SU-DHL-6 (cell line): ENCODE measurements at regions not wholly inside any gene's neighbourhood (a gene's known extent, or its start where the extent isn't known, plus 50 kb on each side); places are given as distances from the start of the nearest gene placed in this dataset.

ENCODE experiments used
- EZH2phosphoT487 ChIP-seq: fragments of 200-600 bp; sonication (generic), shearing (Covaris generic); conservative IDR thresholded peaks from 2 replicates; pipeline ENCODE4 v1.6.1; 2018; ENCODE audit warnings: mild to moderate bottlenecking, antibody characterized with exemption, low read length, moderate library complexity, mixed read lengths
- TF ChIP-seq, protein P1 (sequence below): fragments of 200-600 bp; sonication (generic); IDR thresholded peaks from one replicate; pipeline ENCODE4 v1.5.1; 2017; ENCODE audit warnings: antibody characterized with exemption, mild to moderate bottlenecking, low read length, moderate library complexity; ENCODE audit not compliant: insufficient read depth, poor library complexity, severe bottlenecking

DNA sequence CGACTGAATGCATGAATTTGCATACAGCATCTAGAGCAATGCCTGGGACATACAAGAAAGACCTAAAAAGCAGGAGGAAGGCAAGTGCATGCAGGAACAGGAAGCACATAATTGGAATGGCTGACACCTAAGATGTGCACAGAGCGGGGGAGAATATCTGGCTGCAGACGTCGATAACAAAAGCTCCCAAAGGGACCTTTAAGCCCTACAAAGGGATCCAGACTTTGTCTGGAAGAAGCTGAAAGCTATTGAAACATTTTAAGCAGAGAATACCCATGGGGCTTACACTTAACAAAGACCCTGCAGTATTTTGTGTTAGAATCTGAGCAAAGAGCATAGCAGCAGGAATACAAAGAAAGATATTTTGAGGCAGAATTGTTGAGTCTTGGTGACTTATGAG, 107.4 kb upstream of the CLDN10 start:
- TF ChIP-seq, protein P1, sequence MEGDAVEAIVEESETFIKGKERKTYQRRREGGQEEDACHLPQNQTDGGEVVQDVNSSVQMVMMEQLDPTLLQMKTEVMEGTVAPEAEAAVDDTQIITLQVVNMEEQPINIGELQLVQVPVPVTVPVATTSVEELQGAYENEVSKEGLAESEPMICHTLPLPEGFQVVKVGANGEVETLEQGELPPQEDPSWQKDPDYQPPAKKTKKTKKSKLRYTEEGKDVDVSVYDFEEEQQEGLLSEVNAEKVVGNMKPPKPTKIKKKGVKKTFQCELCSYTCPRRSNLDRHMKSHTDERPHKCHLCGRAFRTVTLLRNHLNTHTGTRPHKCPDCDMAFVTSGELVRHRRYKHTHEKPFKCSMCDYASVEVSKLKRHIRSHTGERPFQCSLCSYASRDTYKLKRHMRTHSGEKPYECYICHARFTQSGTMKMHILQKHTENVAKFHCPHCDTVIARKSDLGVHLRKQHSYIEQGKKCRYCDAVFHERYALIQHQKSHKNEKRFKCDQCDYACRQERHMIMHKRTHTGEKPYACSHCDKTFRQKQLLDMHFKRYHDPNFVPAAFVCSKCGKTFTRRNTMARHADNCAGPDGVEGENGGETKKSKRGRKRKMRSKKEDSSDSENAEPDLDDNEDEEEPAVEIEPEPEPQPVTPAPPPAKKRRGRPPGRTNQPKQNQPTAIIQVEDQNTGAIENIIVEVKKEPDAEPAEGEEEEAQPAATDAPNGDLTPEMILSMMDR = no peak
- TF ChIP-seq EZH2phosphoT487 = no peak
